RPMI7951 (cell line): ENCODE measurements at regions not wholly inside any gene's neighbourhood (a gene's known extent, or its start where the extent isn't known, plus 50 kb on each side); places are given as distances from the start of the nearest gene placed in this dataset.

ENCODE experiments used
- DNase-seq: peaks from one replicate; pipeline ENCODE4 v3.0.0-alpha.2; 2012; ENCODE audit warnings: low read depth

- no peak for DNase-seq
Measured at GRCh38 chr13:78780708-78781107, 121.8 kb upstream of the OBI1 start.

- no peak for DNase-seq
Measured at GRCh38 chr13:78779608-78780007, 120.7 kb upstream of the OBI1 start.

- no peak for DNase-seq
Measured at GRCh38 chr13:78777976-78778375, 119.0 kb upstream of the OBI1 start.

- DNase-seq = no peak
Measured at GRCh38 chr13:78777396-78777795, 118.4 kb upstream of the OBI1 start.

DNA sequence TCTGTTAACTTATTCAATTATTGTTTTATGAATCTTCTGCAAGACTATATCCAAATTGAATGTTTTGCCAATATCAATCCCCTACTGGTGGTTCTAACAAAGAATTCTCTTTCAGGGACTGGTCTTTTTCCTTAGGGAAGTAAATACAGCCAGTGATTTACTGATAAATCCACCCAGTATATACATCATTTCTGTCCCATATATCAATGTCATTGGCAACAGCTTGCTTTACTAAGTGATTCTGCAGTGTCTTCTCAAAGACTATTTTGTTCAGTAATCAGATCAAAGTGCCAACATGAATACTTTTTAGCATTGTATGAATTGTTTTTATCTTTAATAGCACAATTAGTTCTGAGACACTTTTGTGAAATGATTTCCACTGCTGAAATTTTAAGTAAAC, 114.0 kb upstream of the OBI1 start:
- DNase-seq = no peak

GRCh38 chr13:78770601-78771000, 111.6 kb upstream of the OBI1 start:
- DNase-seq = no peak

GRCh38 chr13:78768950-78769349, 110.0 kb upstream of the OBI1 start:
- no peak for DNase-seq

DNA sequence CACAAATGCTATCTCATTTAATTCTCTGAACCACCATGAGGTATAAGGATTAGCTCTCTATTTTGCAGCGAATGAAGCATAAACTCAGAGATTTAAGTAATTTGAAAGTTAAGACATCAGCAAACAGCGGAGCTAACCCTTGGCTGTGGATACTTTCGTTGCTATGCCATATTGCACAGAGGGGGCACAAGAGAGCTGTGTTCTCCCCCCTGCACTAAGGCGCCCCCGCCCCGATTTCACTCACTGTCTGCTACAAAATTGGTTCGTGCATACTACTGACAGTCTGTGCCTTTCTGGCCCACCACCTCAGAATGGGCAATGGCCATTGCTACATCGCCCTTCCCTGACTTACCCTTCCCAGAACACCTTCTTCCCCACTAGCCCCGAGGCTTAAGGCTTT, 105.7 kb upstream of the OBI1 start:
- DNase-seq = no peak

DNA sequence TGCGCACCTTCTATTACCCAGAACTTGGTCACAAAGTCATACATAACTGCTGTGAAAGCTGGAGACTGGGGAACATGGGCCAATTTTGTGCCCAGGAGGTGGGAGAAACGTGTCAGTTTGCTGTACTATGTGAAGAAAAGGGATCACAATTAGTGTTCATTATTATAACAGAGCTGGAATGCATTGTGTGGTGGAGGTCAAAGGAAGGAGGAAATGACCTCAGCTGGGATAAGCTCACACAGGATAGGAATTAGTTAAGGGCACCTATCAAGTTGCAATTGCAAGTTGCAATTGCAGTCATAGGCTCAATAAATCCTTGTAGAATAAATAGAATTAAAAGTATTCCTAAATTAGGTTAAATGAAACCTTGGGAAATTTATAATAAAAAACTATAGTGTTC, 103.9 kb upstream of the OBI1 start:
- no peak for DNase-seq

GRCh38 chr13:78759704-78760103, 100.7 kb upstream of the OBI1 start:
- no peak for DNase-seq

GRCh38 chr13:78758549-78758948, 99.6 kb upstream of the OBI1 start:
- DNase-seq = no peak

- no peak for DNase-seq
Measured at GRCh38 chr13:78753435-78753834, 94.5 kb upstream of the OBI1 start.

- DNase-seq = no peak
Measured at GRCh38 chr13:78750735-78751134, 91.8 kb upstream of the OBI1 start.

- DNase-seq = no peak
Measured at GRCh38 chr13:78743973-78744372, 85.0 kb upstream of the OBI1 start.

- no peak for DNase-seq
Measured at GRCh38 chr13:78742659-78743058, 83.7 kb upstream of the OBI1 start.

DNA sequence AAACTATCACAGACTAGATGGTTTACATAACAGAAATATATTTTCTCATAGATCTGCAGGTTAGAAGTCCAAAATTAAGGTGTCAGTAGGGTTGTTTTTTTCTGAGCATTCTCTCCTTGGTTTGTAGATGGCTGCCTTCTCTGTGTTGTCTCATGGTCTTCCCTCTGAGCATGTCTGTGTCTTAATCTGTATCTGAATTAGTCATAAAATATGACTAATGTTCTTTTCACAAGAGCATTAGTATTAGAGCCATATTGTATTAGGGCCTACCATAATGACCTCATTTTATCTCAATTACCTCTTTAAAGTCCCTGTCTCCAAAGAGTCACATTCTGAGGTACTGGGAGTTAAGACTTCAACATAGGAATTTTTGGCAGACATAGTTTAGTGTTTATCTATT, 77.2 kb upstream of the OBI1 start:
- DNase-seq = no peak

DNA sequence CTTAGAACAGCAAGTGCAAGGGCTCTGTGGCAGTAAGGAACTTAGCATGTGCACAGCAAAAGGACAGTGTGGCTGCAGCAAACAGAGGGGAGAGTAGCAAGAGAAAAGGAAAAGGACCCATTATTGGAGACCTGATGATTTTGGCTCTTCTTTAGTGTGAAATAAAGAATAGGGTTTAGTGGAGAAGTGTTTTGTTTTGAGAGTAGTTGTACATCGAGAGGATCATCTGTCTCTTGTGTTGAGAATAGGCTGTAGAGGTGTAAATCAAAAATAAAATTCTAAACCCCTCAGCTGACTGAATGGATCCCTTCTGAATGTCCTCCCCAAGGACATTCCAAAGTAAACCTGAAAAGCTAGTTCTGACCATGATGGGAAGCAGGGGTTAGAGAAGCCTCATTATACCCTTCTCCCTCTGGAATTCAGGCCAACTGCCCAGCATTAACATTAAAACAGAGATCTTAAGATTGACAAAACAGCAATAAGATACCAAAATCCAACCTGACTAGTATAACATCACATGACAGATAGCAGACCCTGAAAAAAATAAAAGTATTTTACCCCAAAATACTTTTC, 73.6 kb upstream of the OBI1 start:
- no peak for DNase-seq

- no peak for DNase-seq
Measured at GRCh38 chr13:78722700-78723099, 63.7 kb upstream of the OBI1 start.

DNA sequence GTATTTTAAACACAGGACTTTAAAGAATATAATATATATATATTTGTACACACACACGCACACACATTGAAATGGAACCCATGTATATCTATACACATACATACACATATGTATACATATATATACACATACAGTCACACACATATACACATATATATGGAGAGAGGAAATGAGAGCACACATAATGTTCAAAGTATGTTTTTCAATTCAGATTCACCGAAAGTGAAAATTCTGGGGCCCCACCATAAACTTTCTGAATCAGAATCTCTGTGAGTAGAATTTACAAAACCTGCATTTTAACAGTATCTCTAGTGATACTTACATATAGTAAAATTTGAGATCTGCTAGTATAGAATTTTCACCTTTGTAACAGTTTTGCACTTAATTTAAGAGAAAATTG, 60.4 kb upstream of the OBI1 start:
- no peak for DNase-seq

DNA sequence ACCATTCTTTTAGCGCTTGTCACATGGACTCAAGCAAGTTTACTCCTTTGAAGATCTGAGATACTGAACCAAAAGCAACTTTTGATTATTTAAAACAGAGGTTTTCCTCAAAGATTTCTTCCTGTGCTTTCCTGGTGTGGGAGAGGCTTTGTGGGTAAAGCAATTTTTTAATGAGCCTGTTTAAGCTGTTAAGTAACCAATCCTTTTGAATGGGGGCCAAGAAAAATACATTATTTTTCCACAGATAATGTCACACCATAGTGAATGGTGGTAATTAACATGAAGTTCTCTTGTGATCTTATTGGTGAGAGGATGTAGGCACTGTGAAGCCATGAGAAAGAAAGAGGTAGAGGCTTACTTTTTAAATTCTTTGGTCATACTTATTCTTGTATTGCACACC, 55.8 kb upstream of the OBI1 start:
- no peak for DNase-seq

GRCh38 chr13:78712831-78713230, 53.9 kb upstream of the OBI1 start:
- no peak for DNase-seq

GRCh38 chr13:78709028-78709427, 50.1 kb upstream of the OBI1 start:
- DNase-seq = no peak
